ENCODE measurements at regions not wholly inside any gene's neighbourhood (a gene's known extent, or its start where the extent isn't known, plus 50 kb on each side); places are given as distances from the start of the nearest gene placed in this dataset.

- no peaks in the 10 kb centered on the region for H3K9me3 ChIP-seq (ENCODE audit: control insufficient read depth in 2 of 3, insufficient read depth in 1 of 3, low read length in 3 of 3)
- no peak for TF ChIP-seq CTCF (IDR thresholded peaks at IDR 0.05; ENCODE audit: borderline replicate concordance, extremely low read depth, insufficient read depth)
- no peak overlapping the region for H3K27ac ChIP-seq (ENCODE audit: low read depth in 2 of 2, low read length in 2 of 2)
- H3K27me3 ChIP-seq (ENCODE audit: control insufficient read depth, insufficient read depth, low read length), result no peaks in the 10 kb centered on the region
- intact Hi-C loops (cut with DNase I), result loop anchor here (5.0 kb wide), 1 partner anchor 256 kb away; no protein-coding TSS in a partner anchor
- H3K36me3 ChIP-seq (ENCODE audit: control insufficient read depth in 2 of 3, insufficient read depth in 3 of 3, low read length in 3 of 3), result no peaks in the 10 kb centered on the region
- peaks cover 0 to 2% (median 0%) of the 10 kb centered on the region in 3 donors for H3K4me1 ChIP-seq (ENCODE audit: control insufficient read depth in 2 of 3, insufficient read depth in 2 of 3, low read depth in 1 of 3, low read length in 3 of 3)
- H3K9ac ChIP-seq (ENCODE audit: low read length in 3 of 3), result no peak overlapping the region
- FAIRE-seq, result no peak
- no peak overlapping the region for H3K4me3 ChIP-seq (ENCODE audit: low read length in 3 of 3)
- peak in 1 of 5 donors; percentile 29 for DNase-seq
These were observed 175.6 kb downstream of the BMP7 start for GRCh38 chr20:57090590-57091560.

GRCh38 chr20:57091748-57092111 lies 174.7 kb downstream of the BMP7 start:
- no peak overlapping the region for H3K9ac ChIP-seq (ENCODE audit: low read length in 3 of 3)
- no peak for DNase-seq
- no peak overlapping the region for H3K27ac ChIP-seq (ENCODE audit: low read depth in 2 of 2, low read length in 2 of 2)
- no peak for TF ChIP-seq CTCF (IDR thresholded peaks at IDR 0.05; ENCODE audit: borderline replicate concordance, extremely low read depth, insufficient read depth)
- FAIRE-seq, result no peak
- H3K4me3 ChIP-seq (ENCODE audit: low read length in 3 of 3), result no peak overlapping the region
- peaks cover 0 to 2% (median 0%) of the 10 kb centered on the region in 3 donors for H3K4me1 ChIP-seq (ENCODE audit: control insufficient read depth in 2 of 3, insufficient read depth in 2 of 3, low read depth in 1 of 3, low read length in 3 of 3)
- no peaks in the 10 kb centered on the region for H3K9me3 ChIP-seq (ENCODE audit: control insufficient read depth in 2 of 3, insufficient read depth in 1 of 3, low read length in 3 of 3)
- H3K27me3 ChIP-seq (ENCODE audit: control insufficient read depth, insufficient read depth, low read length), result no peaks in the 10 kb centered on the region
- intact Hi-C loops (cut with DNase I), result loop anchor here (5.0 kb wide), 1 partner anchor 256 kb away; no protein-coding TSS in a partner anchor
- no peaks in the 10 kb centered on the region for H3K36me3 ChIP-seq (ENCODE audit: control insufficient read depth in 2 of 3, insufficient read depth in 3 of 3, low read length in 3 of 3)

- DNase-seq, result peak; percentile 78 to 89 (median 83)
- H3K9ac ChIP-seq (ENCODE audit: low read length in 3 of 3), result no peak overlapping the region
- no peaks in the 10 kb centered on the region for H3K9me3 ChIP-seq (ENCODE audit: control insufficient read depth in 2 of 3, insufficient read depth in 1 of 3, low read length in 3 of 3)
- H3K4me1 ChIP-seq (ENCODE audit: control insufficient read depth in 2 of 3, insufficient read depth in 2 of 3, low read depth in 1 of 3, low read length in 3 of 3), result peaks cover 0 to 2% (median 0%) of the 10 kb centered on the region in 3 donors
- intact Hi-C loops (cut with DNase I), result loop anchor here (5.0 kb wide), 1 partner anchor 255 kb away; no protein-coding TSS in a partner anchor
- H3K27me3 ChIP-seq (ENCODE audit: control insufficient read depth, insufficient read depth, low read length), result no peaks in the 10 kb centered on the region
- no peak for FAIRE-seq
- H3K4me3 ChIP-seq (ENCODE audit: low read length in 3 of 3), result peak overlapping the region in 1 of 3 donors; percentile 2
- H3K36me3 ChIP-seq (ENCODE audit: control insufficient read depth in 2 of 3, insufficient read depth in 3 of 3, low read length in 3 of 3), result no peaks in the 10 kb centered on the region
- peak; percentile 68 for TF ChIP-seq CTCF (IDR thresholded peaks at IDR 0.05; ENCODE audit: borderline replicate concordance, extremely low read depth, insufficient read depth)
- no peak overlapping the region for H3K27ac ChIP-seq (ENCODE audit: low read depth in 2 of 2, low read length in 2 of 2)
These were observed 174.1 kb downstream of the BMP7 start for GRCh38 chr20:57092112-57092899.

Measured in kidney (tissue), 13 donors.